Smooth muscle cell (in vitro differentiated cells): ENCODE measurements at regions not wholly inside any gene's neighbourhood (a gene's known extent, or its start where the extent isn't known, plus 50 kb on each side); places are given as distances from the start of the nearest gene placed in this dataset.

ENCODE experiments used
- DNase-seq: peaks from one replicate; lab custom pipeline; 2025; ENCODE audit not compliant: unreplicated experiment; lab: John Stamatoyannopoulos, UW
- H2AFZ ChIP-seq: fragments of 200-600 bp; sonication (generic); 2 replicates; pipeline ENCODE4 v1.6.0; 2016; ENCODE audit warnings: antibody characterized with exemption, low read depth, mild to moderate bottlenecking
- H3F3A ChIP-seq: fragments of 200-600 bp; sonication (generic); 2 replicates; pipeline ENCODE4 v1.6.0; 2017; ENCODE audit warnings: antibody characterized with exemption, low read depth
- H3K27ac ChIP-seq: fragments of 200-600 bp; sonication (generic); 2 replicates; pipeline ENCODE4 v1.5.1; 2016; ENCODE audit warnings: low read depth, mild to moderate bottlenecking
- H3K27me3 ChIP-seq: fragments of 200-600 bp; sonication (generic); 2 replicates; pipeline ENCODE4 v1.6.1; 2016; ENCODE audit warnings: low read depth, mild to moderate bottlenecking
- H3K36me3 ChIP-seq: fragments of 200-600 bp; sonication (generic); 2 replicates; pipeline ENCODE4 v1.5.1; 2016; ENCODE audit warnings: low read depth
- H3K4me1 ChIP-seq: fragments of 200-600 bp; sonication (generic); 2 replicates; pipeline ENCODE4 v1.5.1; 2016; ENCODE audit warnings: low read depth
- H3K4me2 ChIP-seq: fragments of 200-600 bp; sonication (generic); 2 replicates; pipeline ENCODE4 v1.6.0; 2016; ENCODE audit warnings: mild to moderate bottlenecking
- H3K4me3 ChIP-seq: fragments of 200-600 bp; sonication (generic); 2 replicates; pipeline ENCODE4 v1.5.1; 2016; ENCODE audit warnings: mild to moderate bottlenecking
- H3K79me2 ChIP-seq: fragments of 200-600 bp; sonication (generic); 2 replicates; pipeline ENCODE4 v1.6.0; 2016; ENCODE audit warnings: low read depth, mild to moderate bottlenecking
- H3K9ac ChIP-seq: fragments of 200-600 bp; sonication (generic); 2 replicates; pipeline ENCODE4 v1.6.0; 2016; ENCODE audit warnings: low read depth
- H3K9me3 ChIP-seq: fragments of 200-600 bp; sonication (generic); replicated peaks from 2 replicates; pipeline ENCODE4 v1.5.1; 2016; ENCODE audit warnings: low read depth
- H4K20me1 ChIP-seq: fragments of 200-600 bp; sonication (generic); 2 replicates; pipeline ENCODE4 v1.6.0; 2016; ENCODE audit warnings: low read depth
- WGBS: methylation state at CpG from one replicate; pipeline ENCODE4 v1.1.7; 2016; ENCODE audit warnings: low lambda C conversion rate; 5-methylcytosine and 5-hydroxymethylcytosine counted together
- TF ChIP-seq, protein P1 (sequence below): fragments of 200-600 bp; sonication (generic); IDR thresholded peaks from 2 replicates; pipeline ENCODE4 v1.5.1; 2017; ENCODE audit warnings: borderline replicate concordance, mild to moderate bottlenecking, antibody characterized with exemption; ENCODE audit not compliant: insufficient read depth, poor library complexity, severe bottlenecking

- Histone ChIP-seq H3K9me3 (no peaks in the 10 kb centered on the region), H2AFZ (no peak overlapping the region), H3K4me1 (no peaks in the 10 kb centered on the region), H3F3A (no peaks in the 10 kb centered on the region), H3K4me2 (no peak overlapping the region), H3K79me2 (no peaks in the 10 kb centered on the region), H3K27me3 (no peaks in the 10 kb centered on the region), H3K4me3 (no peak overlapping the region), H4K20me1 (no peaks in the 10 kb centered on the region), H3K9ac (no peak overlapping the region), H3K27ac (no peak overlapping the region), H3K36me3 (no peaks in the 10 kb centered on the region)
- TF ChIP-seq, protein P1, sequence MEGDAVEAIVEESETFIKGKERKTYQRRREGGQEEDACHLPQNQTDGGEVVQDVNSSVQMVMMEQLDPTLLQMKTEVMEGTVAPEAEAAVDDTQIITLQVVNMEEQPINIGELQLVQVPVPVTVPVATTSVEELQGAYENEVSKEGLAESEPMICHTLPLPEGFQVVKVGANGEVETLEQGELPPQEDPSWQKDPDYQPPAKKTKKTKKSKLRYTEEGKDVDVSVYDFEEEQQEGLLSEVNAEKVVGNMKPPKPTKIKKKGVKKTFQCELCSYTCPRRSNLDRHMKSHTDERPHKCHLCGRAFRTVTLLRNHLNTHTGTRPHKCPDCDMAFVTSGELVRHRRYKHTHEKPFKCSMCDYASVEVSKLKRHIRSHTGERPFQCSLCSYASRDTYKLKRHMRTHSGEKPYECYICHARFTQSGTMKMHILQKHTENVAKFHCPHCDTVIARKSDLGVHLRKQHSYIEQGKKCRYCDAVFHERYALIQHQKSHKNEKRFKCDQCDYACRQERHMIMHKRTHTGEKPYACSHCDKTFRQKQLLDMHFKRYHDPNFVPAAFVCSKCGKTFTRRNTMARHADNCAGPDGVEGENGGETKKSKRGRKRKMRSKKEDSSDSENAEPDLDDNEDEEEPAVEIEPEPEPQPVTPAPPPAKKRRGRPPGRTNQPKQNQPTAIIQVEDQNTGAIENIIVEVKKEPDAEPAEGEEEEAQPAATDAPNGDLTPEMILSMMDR = no peak
- WGBS = 87% methylated on average over 12 of the region's 12 CpGs
- no peak for DNase-seq
Measured at GRCh38 chr16:11410376-11411058, 65.3 kb downstream of the RMI2 start.

DNA sequence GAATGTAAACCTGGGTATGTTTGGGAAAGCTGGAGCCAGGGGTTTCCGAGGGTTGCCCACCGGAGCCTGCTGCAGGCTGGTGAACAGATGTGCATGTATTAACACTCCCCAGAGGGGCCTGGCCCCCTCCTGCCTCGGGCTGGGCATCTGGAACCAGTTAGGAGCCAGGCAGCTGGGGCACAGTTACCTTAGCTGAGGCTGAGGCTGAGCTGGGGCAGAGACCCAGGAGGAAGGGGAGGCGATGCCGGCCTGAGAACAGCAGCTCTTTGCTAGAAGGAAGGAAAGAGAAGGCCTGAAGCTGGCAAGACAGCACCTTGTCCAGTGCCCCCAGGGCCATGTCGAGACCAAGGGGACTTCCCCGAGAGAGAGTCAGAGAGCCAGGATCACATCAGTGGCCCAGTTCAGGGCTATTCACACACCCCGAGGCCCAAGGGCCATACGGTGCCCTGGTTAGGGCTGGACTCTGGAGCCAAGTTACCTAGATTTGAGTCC is 65.8 kb downstream of the RMI2 start:
- H4K20me1 ChIP-seq = no peaks in the 10 kb centered on the region
- no peak overlapping the region for H3K9ac ChIP-seq
- no peak overlapping the region for H3K27ac ChIP-seq
- TF ChIP-seq, protein P1 = no peak
- no peaks in the 10 kb centered on the region for H3K27me3 ChIP-seq
- H3K9me3 ChIP-seq = no peaks in the 10 kb centered on the region
- no peak overlapping the region for H3K4me2 ChIP-seq
- H3F3A ChIP-seq = no peaks in the 10 kb centered on the region
- H3K36me3 ChIP-seq = no peaks in the 10 kb centered on the region
- H3K79me2 ChIP-seq = no peaks in the 10 kb centered on the region
- 88% methylated on average over 9 of the region's 9 CpGs for WGBS
- no peak overlapping the region for H2AFZ ChIP-seq
- no peak overlapping the region for H3K4me3 ChIP-seq
- no peak for DNase-seq
- no peaks in the 10 kb centered on the region for H3K4me1 ChIP-seq

DNA sequence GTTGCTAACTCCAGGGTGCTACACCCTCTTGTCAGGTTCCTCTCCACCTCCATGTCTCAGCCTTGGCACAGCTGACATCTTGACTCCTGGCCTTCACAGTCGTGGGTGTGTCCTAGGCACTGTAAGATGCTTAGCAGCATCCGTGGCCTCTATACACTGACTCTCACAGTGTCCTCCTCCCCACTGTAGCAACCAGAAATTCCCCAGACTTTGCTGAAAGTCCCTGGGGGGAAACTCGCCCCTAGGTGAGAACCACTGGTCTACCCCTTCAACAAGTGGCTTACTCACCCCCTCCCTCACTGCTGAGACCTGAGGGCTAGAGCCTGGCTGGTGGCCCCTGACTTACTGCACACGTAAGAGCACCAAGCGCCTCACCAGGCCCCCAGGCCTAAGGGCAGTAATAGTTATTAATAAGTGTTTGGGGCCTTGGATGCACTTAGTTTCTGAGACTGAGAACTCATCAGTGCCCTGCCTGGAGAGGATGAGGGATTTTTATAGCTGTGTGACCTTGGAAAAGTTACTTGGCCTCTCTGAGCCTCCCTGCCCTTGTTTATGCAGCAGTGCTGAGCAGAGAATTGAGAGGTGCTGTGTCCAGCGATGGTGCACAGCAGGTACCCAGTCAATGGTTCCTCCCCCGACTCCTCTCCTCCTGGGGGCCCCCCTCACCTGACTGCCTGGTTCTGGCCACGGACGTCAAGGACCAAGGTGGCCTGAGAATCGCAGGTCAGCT is 67.1 kb downstream of the RMI2 start:
- DNase-seq = no peak

More for the DNA sequence above, 67.1 kb downstream of the RMI2 start:
- Histone ChIP-seq H3K79me2 (no peaks in the 10 kb centered on the region), H3K36me3 (no peaks in the 10 kb centered on the region), H3K4me2 (no peak overlapping the region), H3K4me1 (no peaks in the 10 kb centered on the region), H3K9me3 (no peaks in the 10 kb centered on the region), H3F3A (no peaks in the 10 kb centered on the region), H3K27ac (no peak overlapping the region), H4K20me1 (no peaks in the 10 kb centered on the region), H3K9ac (no peak overlapping the region), H3K4me3 (no peak overlapping the region), H3K27me3 (no peaks in the 10 kb centered on the region), H2AFZ (no peak overlapping the region)
- WGBS = 83% methylated on average over 10 of the region's 10 CpGs
- TF ChIP-seq, protein P1 = no peak
